Pons (tissue), 1 donor: ENCODE measurements at regions not wholly inside any gene's neighbourhood (a gene's known extent, or its start where the extent isn't known, plus 50 kb on each side); places are given as distances from the start of the nearest gene placed in this dataset.

ENCODE experiments used
- DNase-seq: peaks from one replicate; pipeline ENCODE4 v3.0.0-alpha.2; 2016; ENCODE audit warnings: low spot score

- DNase-seq = no peak
Measured at GRCh38 chr11:92919048-92919447, 50.4 kb upstream of the MTNR1B start.
